Stimulated activated CD8-positive, alpha-beta memory T cell treated with anti-CD3 and anti-CD28 coated beads, Interleukin-15, amount 100 ng/mL, for 48 hours (primary cell): ENCODE measurements at regions not wholly inside any gene's neighbourhood (a gene's known extent, or its start where the extent isn't known, plus 50 kb on each side); places are given as distances from the start of the nearest gene placed in this dataset.
"Not testable (repeated sequence)": the region's sequence is repeated elsewhere in the genome, so short reads cannot be mapped to it uniquely, and the experiment has no call there.

ENCODE experiments used
- DNase-seq, 2 donors: peaks; one replicate each; pipeline ENCODE4 v3.0.0-alpha.2; 2020; ENCODE audit warnings: low read depth in 2 of 2

GRCh38 chr5:174520420-174521396 lies 203.7 kb upstream of the MSX2 start:
- no peak for DNase-seq

DNA sequence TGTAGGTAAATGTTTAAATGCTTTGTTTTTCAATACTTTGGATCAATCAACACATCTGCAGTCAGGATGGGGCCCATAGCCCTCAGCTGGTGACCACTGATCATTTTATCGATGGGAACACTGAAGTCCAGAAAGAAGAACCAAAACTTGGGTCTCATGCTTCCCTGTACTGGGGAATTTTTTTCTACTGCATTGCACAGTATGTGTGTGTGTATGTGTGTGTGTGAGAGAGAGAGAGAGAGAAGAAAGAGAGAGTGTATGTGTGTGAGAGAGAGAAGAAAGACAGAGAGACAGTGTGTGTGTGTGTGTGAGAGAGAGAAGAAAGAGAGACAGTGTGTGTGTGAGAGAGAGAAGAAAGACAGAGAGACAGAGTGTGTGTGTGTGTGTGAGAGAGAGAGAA lies 202.9 kb upstream of the MSX2 start:
- no peak for DNase-seq

DNA sequence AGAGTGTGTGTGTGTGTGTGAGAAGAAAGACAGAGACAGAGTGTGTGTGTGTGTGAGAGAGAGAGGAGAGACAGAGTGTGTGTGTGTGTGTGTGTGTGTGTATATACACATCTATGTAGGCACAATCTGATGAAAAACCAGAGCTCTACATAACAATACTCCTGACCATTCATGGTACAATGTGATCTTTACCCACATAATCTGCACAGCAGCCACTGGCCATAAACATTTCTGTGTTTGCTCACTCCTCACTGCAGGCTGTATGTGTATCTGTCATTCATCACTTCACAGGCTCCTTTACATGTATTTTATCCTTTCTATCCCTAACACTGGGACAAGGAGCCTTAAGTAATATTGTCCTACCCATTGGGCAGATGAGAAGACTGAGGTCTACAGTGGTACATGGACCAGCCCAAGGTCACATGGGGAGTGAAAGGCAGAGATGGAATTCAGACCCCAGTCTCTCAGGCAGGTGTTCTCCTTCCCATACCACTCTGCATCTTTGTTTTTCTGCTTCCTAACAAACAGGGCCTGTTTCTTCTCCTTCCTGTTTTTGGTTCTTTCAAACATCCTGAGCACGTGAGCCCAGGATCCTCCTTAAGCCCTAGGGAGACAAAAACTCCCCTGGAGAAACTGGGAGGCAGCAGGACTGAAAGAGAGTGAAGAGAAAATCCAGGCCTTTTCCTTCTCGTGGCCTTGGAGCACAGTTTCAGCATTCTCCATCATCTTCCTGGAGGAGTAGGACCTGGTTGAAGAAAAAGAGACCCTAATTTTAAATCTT lies 201.7 kb upstream of the MSX2 start:
- DNase-seq, result no peak

- DNase-seq, result no peak
These were observed 200.9 kb upstream of the MSX2 start for GRCh38 chr5:174523311-174524071.

- DNase-seq, result no peak
These were observed 200.0 kb upstream of the MSX2 start for GRCh38 chr5:174524351-174524750.

GRCh38 chr5:174526177-174526576 lies 198.2 kb upstream of the MSX2 start:
- DNase-seq, result no peak

DNA sequence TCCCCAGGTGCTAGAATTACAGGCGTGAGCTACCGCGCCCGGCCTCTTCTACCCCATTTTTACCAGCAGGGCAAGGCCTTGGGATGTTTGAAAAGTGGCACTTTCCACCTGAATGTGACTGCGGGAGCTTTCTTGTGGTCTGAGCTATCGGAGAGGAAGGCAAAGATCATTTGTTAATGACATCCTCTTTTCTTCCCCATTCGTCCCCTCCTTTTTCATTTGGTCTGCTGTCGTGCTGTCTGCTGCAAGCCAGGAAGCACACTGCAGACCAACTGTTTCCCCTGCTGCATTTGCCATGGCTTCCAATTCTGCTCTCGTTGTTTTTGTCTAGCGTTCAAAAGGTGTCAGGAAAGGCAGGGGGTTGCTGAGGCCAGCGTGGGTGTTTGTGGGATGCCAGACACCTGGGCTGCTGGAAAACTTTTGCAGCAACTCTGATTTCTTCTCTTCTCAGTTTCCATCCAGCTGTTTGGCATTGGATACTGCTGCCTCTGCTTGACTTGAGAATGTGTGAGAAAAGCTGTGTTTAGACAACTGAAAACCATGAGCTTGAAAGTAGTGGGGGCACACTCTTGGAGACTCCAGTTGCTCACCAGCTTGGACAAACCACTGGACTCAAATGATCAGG lies 196.4 kb upstream of the MSX2 start:
- DNase-seq, result no peak

GRCh38 chr5:174528821-174529544 lies 195.4 kb upstream of the MSX2 start:
- no peak for DNase-seq

- no peak for DNase-seq
These were observed 194.3 kb upstream of the MSX2 start for GRCh38 chr5:174529925-174530681.

- DNase-seq, result no peak
These were observed 192.6 kb upstream of the MSX2 start for GRCh38 chr5:174531782-174532191.

- DNase-seq, result peak in 1 of 2 donors; percentile 3
These were observed 191.6 kb upstream of the MSX2 start for GRCh38 chr5:174532455-174533453.

DNA sequence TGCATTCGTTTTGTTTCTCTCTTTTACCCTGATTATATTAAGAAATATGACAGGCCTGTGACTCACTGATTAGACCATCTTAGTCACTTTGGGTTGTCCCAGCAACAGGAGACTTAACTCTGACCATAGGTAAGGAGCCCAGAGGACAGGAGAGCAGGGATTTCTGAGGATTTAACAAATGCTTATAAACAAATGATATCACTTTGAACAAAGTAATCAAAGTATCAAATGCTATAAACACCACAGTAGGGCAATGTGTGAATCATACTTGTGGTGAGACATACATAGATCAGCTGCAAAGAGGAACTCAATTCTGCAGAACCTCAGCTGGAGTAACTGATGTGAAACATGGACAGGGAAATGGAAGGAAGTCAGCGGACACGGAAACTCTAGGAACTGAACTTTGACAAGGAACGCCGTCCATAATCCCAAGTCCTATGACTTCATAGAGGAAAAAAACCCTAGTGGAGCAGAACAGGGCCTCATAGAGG lies 190.6 kb upstream of the MSX2 start:
- DNase-seq, result no peak

GRCh38 chr5:174535669-174536068 lies 188.7 kb upstream of the MSX2 start:
- no peak for DNase-seq

- not testable (repeated sequence) for DNase-seq
These were observed 184.6 kb upstream of the MSX2 start for GRCh38 chr5:174539823-174540222.

GRCh38 chr5:174542037-174542436 lies 182.3 kb upstream of the MSX2 start:
- no peak for DNase-seq

DNA sequence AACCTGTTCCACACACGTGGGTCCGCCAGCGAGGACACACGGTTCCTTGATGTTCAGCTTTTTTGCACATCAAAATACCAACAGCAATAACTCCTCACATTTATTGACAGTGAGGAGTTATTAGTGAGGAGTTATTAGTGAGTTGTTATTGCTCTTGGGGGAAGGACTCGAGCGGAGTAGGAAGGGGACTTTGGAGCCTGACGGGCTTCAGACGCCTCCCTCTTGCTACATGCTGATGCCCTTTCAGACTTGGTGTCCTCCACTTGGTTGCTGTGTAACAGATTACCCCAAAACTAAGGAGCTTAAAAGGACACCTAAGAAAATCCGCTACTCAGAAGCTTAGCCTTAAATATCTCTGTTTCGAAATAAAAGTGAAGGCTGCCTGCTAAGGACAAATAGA lies 181.9 kb upstream of the MSX2 start:
- no peak for DNase-seq

DNA sequence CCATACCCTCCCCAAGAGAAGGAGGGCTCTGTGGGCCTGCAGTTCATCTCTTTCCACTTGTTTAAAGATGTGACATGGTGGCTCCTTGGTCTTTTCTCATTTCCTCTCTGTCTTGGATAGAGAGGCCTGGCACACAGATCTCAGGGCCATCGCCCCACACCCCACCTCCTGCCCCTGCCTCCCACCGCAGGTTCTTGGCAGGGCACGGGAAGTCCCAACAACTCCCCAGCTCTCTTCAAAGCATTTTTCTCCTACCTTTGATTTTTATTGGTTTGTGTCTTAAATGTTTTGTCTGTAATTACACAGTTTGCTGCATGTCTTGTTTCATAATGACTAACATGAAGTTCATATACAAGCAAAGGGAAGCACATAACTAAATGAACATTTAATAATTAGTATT lies 178.5 kb upstream of the MSX2 start:
- no peak for DNase-seq

DNA sequence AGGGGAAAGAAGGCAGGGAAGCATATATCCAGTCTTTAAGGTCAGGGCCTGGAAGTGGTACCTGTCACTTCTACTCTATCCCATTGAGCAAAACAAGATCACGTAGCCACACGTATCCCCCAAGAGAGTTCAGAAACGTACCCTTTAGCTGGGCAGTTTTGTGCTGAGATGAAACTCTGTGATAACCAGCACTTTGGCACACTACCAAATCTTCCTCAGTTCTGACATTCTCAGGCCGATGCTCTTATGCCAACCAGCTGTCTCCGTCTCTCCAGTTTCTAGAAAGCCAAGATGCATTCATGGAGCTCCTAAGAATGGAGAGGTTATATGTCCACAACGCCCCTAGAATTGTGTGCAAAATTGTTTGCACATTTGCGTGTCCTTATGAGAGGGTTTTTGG lies 176.6 kb upstream of the MSX2 start:
- DNase-seq, result no peak

DNA sequence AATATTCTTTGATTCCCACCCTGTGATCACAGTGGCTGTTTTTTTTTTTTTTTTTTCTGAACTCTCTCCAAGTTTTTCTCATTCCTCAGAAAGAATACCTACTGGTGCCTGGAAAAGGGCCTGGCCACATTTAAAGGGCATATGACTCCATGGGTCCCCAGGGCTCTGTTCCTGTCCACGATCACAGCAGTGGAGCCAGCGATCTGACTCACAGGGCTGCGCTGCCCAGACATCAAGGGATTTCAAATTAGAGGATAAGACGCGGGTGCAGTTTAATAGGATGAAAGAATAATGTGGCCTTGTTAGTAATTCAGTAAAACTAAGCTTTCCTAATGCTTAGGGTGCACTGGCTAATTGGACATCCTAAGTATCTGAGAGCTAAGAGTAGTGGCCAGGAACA lies 175.1 kb upstream of the MSX2 start:
- no peak for DNase-seq
